ENCODE measurements at regions not wholly inside any gene's neighbourhood (a gene's known extent, or its start where the extent isn't known, plus 50 kb on each side); places are given as distances from the start of the nearest gene placed in this dataset.

DNA sequence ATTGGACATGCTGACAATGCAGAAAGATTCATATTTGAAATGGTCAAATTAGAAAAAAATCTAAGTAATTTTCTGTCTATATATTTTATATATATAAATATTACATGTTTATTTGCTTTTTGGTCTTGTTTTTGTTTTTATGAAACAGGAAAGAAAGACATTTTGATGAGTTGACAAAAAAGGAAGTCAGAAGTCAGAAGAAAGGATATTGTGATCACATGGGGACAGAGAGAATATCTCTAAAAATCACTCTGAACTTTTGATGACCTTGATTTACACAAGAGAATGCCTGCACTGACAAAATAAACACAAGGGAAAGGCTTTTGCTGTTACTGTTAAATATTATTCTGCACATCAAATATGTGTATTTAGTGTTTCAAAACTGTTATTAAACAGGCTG is 811.2 kb downstream of the SI start:
- TF ChIP-seq YY1 (tag by site-specific recombination; IDR thresholded peaks at IDR 0.05): no peak
- TF ChIP-seq ZNF404 (tag by site-specific recombination; IDR thresholded peaks at IDR 0.05): no peak
- TF ChIP-seq, protein P1, sequence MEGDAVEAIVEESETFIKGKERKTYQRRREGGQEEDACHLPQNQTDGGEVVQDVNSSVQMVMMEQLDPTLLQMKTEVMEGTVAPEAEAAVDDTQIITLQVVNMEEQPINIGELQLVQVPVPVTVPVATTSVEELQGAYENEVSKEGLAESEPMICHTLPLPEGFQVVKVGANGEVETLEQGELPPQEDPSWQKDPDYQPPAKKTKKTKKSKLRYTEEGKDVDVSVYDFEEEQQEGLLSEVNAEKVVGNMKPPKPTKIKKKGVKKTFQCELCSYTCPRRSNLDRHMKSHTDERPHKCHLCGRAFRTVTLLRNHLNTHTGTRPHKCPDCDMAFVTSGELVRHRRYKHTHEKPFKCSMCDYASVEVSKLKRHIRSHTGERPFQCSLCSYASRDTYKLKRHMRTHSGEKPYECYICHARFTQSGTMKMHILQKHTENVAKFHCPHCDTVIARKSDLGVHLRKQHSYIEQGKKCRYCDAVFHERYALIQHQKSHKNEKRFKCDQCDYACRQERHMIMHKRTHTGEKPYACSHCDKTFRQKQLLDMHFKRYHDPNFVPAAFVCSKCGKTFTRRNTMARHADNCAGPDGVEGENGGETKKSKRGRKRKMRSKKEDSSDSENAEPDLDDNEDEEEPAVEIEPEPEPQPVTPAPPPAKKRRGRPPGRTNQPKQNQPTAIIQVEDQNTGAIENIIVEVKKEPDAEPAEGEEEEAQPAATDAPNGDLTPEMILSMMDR (tag by site-specific recombination; IDR thresholded peaks at IDR 0.05): no peak
- TF ChIP-seq PRDM1 (tag by site-specific recombination; IDR thresholded peaks at IDR 0.05): no peak
- no peak for TF ChIP-seq ZNF274 (IDR thresholded peaks at IDR 0.05; ENCODE audit: low read length)
- TF ChIP-seq ZNF274 (tag by site-specific recombination; IDR thresholded peaks at IDR 0.05; ENCODE audit: borderline replicate concordance): no peak
- no peak for TF ChIP-seq ZNF354C (tag by site-specific recombination; IDR thresholded peaks at IDR 0.05; ENCODE audit: borderline replicate concordance, low read depth)
- no peak for TF ChIP-seq ZNF221 (tag by site-specific recombination; IDR thresholded peaks at IDR 0.05; ENCODE audit: borderline replicate concordance)
- TF ChIP-seq ZNF549 (tag by site-specific recombination; IDR thresholded peaks at IDR 0.05): no peak
- TF ChIP-seq GFI1B (tag by site-specific recombination; IDR thresholded peaks at IDR 0.05): no peak

Measured in HEK293 (cell line).